Loucy (cell line): ENCODE measurements at regions not wholly inside any gene's neighbourhood (a gene's known extent, or its start where the extent isn't known, plus 50 kb on each side); places are given as distances from the start of the nearest gene placed in this dataset.

Source experiments
- H2AFZ ChIP-seq: fragments of 200-600 bp; sonication (generic); 2 replicates; pipeline ENCODE4 v1.6.0; 2016; ENCODE audit warnings: antibody characterized with exemption, mild to moderate bottlenecking, low read length, moderate library complexity
- H3F3A ChIP-seq: fragments of 200-600 bp; 2 replicates; pipeline ENCODE4 v1.6.0; 2016; ENCODE audit warnings: antibody characterized with exemption, low read depth, mild to moderate bottlenecking
- H3K27me3 ChIP-seq: fragments of 200-600 bp; sonication (generic); 2 replicates; pipeline ENCODE4 v1.6.1; 2014; ENCODE audit warnings: low read length, mild to moderate bottlenecking; ENCODE audit not compliant: insufficient read depth, poor library complexity, severe bottlenecking
- H3K36me3 ChIP-seq: fragments of 200-600 bp; sonication (generic); 2 replicates; pipeline ENCODE4 v1.6.1; 2016; ENCODE audit warnings: low read length; ENCODE audit not compliant: insufficient read depth
- H3K4me1 ChIP-seq: fragments of 200-600 bp; sonication (generic); 2 replicates; pipeline ENCODE4 v1.5.1; 2014; ENCODE audit warnings: low read length, mild to moderate bottlenecking; ENCODE audit not compliant: insufficient read depth, poor library complexity, severe bottlenecking
- H3K4me2 ChIP-seq: fragments of 200-600 bp; sonication (generic); 2 replicates; pipeline ENCODE4 v1.6.0; 2014; ENCODE audit warnings: antibody characterized with exemption, low read length, low read depth, mild to moderate bottlenecking; ENCODE audit not compliant: poor library complexity, severe bottlenecking
- H3K4me3 ChIP-seq: fragments of 200-600 bp; sonication (generic); 2 replicates; pipeline ENCODE4 v1.5.1; 2014; ENCODE audit warnings: low read length, mild to moderate bottlenecking, mixed read lengths; ENCODE audit not compliant: poor library complexity, severe bottlenecking
- H3K79me2 ChIP-seq: fragments of 200-600 bp; sonication (generic); 2 replicates; pipeline ENCODE4 v1.6.1; 2014; ENCODE audit warnings: low read length; ENCODE audit not compliant: insufficient read depth
- H3K9ac ChIP-seq: fragments of 200-600 bp; sonication (generic); 2 replicates; pipeline ENCODE4 v1.6.0; 2014; ENCODE audit warnings: mild to moderate bottlenecking, low read depth, low read length, moderate library complexity; ENCODE audit not compliant: poor library complexity, severe bottlenecking
- H3K9me2 ChIP-seq: fragments of 200-600 bp; sonication (generic); replicated peaks from 2 replicates; pipeline ENCODE4 v1.6.1; 2016; ENCODE audit warnings: low read depth, low read length, mixed read lengths
- H3K9me3 ChIP-seq: fragments of 200-600 bp; sonication (generic); 2 replicates; pipeline ENCODE4 v1.6.1; 2014; ENCODE audit warnings: mild to moderate bottlenecking, antibody characterized with exemption, low read length, low read depth; ENCODE audit not compliant: insufficient read depth
- H4K20me1 ChIP-seq: fragments of 200-600 bp; sonication (generic); 2 replicates; pipeline ENCODE4 v1.6.0; 2014; ENCODE audit warnings: antibody characterized with exemption, low read length, mild to moderate bottlenecking; ENCODE audit not compliant: insufficient read depth, poor library complexity, severe bottlenecking
- EZH2phosphoT487 ChIP-seq: fragments of 200-600 bp; IDR thresholded peaks from 2 replicates; pipeline ENCODE4 v1.6.1; 2018; ENCODE audit warnings: antibody characterized with exemption, mild to moderate bottlenecking, moderate library complexity, borderline replicate concordance
- TF ChIP-seq, protein P1 (sequence below): fragments of 200-600 bp; sonication (generic); conservative IDR thresholded peaks from 2 replicates; pipeline ENCODE4 v1.5.1; 2014; ENCODE audit warnings: mild to moderate bottlenecking, antibody characterized with exemption, low read length

GRCh38 chr4:137116144-137116543 lies 416.1 kb downstream of the PCDH18 start:
- TF ChIP-seq EZH2phosphoT487, result no peak
- TF ChIP-seq, protein P1, sequence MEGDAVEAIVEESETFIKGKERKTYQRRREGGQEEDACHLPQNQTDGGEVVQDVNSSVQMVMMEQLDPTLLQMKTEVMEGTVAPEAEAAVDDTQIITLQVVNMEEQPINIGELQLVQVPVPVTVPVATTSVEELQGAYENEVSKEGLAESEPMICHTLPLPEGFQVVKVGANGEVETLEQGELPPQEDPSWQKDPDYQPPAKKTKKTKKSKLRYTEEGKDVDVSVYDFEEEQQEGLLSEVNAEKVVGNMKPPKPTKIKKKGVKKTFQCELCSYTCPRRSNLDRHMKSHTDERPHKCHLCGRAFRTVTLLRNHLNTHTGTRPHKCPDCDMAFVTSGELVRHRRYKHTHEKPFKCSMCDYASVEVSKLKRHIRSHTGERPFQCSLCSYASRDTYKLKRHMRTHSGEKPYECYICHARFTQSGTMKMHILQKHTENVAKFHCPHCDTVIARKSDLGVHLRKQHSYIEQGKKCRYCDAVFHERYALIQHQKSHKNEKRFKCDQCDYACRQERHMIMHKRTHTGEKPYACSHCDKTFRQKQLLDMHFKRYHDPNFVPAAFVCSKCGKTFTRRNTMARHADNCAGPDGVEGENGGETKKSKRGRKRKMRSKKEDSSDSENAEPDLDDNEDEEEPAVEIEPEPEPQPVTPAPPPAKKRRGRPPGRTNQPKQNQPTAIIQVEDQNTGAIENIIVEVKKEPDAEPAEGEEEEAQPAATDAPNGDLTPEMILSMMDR, result no peak
- no peaks in the 10 kb centered on the region for H3K4me1 ChIP-seq
- H3K9me3 ChIP-seq, result no peaks in the 10 kb centered on the region
- H3K4me3 ChIP-seq, result no peak overlapping the region
- no peak overlapping the region for H3K4me2 ChIP-seq
- H3K36me3 ChIP-seq, result no peaks in the 10 kb centered on the region
- H2AFZ ChIP-seq, result no peak overlapping the region
- no peak overlapping the region for H3K9ac ChIP-seq
- H3K27me3 ChIP-seq, result no peaks in the 10 kb centered on the region
- H3K79me2 ChIP-seq, result no peaks in the 10 kb centered on the region
- no peaks in the 10 kb centered on the region for H3K9me2 ChIP-seq
- H4K20me1 ChIP-seq, result no peaks in the 10 kb centered on the region
- H3F3A ChIP-seq, result no peaks in the 10 kb centered on the region

DNA sequence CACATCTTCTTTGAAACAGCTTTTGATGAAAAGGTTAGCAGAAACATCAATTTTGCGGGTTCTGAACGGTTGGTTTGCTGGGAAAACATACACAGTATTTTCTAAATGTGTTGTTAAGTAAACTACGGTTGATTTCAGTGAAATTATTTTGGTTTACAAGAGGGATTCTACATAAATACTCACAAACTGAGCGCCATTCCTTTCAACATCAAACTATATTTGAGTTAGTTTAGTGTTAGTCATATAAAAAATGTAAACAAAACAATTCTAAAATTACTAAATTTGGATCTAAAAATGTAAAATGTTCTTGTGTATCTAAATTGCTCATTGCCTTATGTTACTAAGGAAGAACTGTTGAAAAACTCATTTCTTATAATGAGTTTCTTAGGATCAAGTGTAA lies 425.6 kb downstream of the PCDH18 start:
- H3K9me2 ChIP-seq, result no peaks in the 10 kb centered on the region; the same call in 1 of the 2 replicates
- H3K4me3 ChIP-seq, result no peak overlapping the region
- H3K9ac ChIP-seq, result no peak overlapping the region
- H3K27me3 ChIP-seq, result no peaks in the 10 kb centered on the region
- no peaks in the 10 kb centered on the region for H3K9me3 ChIP-seq
- TF ChIP-seq EZH2phosphoT487, result no peak
- TF ChIP-seq, protein P1, result no peak
- H3K79me2 ChIP-seq, result no peaks in the 10 kb centered on the region
- no peaks in the 10 kb centered on the region for H3K4me1 ChIP-seq
- no peaks in the 10 kb centered on the region for H3F3A ChIP-seq
- H3K36me3 ChIP-seq, result no peaks in the 10 kb centered on the region
- no peak overlapping the region for H3K4me2 ChIP-seq
- no peaks in the 10 kb centered on the region for H4K20me1 ChIP-seq
- no peak overlapping the region for H2AFZ ChIP-seq

GRCh38 chr4:137106287-137106686 lies 426.0 kb downstream of the PCDH18 start:
- no peaks in the 10 kb centered on the region for H3K36me3 ChIP-seq
- no peak overlapping the region for H3K4me2 ChIP-seq
- no peaks in the 10 kb centered on the region for H3K27me3 ChIP-seq
- H3F3A ChIP-seq, result no peaks in the 10 kb centered on the region
- no peaks in the 10 kb centered on the region for H4K20me1 ChIP-seq
- no peak overlapping the region for H2AFZ ChIP-seq
- no peaks in the 10 kb centered on the region for H3K4me1 ChIP-seq
- H3K9ac ChIP-seq, result no peak overlapping the region
- H3K4me3 ChIP-seq, result no peak overlapping the region
- TF ChIP-seq, protein P1, result no peak
- no peak for TF ChIP-seq EZH2phosphoT487
- no peaks in the 10 kb centered on the region; the same call in 1 of the 2 replicates for H3K9me2 ChIP-seq
- no peaks in the 10 kb centered on the region for H3K79me2 ChIP-seq
- H3K9me3 ChIP-seq, result no peaks in the 10 kb centered on the region
